ENCODE measurements at regions not wholly inside any gene's neighbourhood (a gene's known extent, or its start where the extent isn't known, plus 50 kb on each side); places are given as distances from the start of the nearest gene placed in this dataset.

DNA sequence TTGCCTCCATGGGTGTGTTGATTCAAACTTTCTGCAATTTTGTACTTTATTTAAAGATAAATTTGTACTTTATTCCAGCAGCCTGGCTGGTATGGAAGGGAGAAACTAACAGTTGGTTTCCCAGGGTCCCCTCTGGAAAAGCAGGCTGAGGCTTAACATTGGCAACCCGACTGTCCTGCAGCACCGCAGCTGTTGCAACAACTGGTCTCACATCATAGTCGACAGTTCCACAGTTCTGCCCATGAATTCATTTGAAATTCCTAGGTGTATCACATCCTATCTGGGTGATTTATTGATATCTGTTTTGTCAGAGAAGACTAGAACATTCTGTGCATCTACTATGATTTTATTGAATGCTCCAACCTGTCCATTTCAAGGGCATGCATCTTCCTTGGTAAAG is 98.8 kb upstream of the GATB start:
- TF ChIP-seq MYC (IDR thresholded peaks at IDR 0.05; ENCODE audit: low read depth, low read length), result no peak
- no peak for TF ChIP-seq POLR2A (IDR thresholded peaks at IDR 0.05; ENCODE audit: extremely low read depth, insufficient read length)
- TF ChIP-seq, protein P1, sequence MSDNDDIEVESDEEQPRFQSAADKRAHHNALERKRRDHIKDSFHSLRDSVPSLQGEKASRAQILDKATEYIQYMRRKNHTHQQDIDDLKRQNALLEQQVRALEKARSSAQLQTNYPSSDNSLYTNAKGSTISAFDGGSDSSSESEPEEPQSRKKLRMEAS (IDR thresholded peaks at IDR 0.05; ENCODE audit: low read depth, low read length), result no peak
- TF ChIP-seq, protein P2, sequence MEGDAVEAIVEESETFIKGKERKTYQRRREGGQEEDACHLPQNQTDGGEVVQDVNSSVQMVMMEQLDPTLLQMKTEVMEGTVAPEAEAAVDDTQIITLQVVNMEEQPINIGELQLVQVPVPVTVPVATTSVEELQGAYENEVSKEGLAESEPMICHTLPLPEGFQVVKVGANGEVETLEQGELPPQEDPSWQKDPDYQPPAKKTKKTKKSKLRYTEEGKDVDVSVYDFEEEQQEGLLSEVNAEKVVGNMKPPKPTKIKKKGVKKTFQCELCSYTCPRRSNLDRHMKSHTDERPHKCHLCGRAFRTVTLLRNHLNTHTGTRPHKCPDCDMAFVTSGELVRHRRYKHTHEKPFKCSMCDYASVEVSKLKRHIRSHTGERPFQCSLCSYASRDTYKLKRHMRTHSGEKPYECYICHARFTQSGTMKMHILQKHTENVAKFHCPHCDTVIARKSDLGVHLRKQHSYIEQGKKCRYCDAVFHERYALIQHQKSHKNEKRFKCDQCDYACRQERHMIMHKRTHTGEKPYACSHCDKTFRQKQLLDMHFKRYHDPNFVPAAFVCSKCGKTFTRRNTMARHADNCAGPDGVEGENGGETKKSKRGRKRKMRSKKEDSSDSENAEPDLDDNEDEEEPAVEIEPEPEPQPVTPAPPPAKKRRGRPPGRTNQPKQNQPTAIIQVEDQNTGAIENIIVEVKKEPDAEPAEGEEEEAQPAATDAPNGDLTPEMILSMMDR (IDR thresholded peaks at IDR 0.05; ENCODE audit: low read depth, low read length), result no peak
- no peak for DNase-seq (ENCODE audit: low read depth)
- H3K4me3 ChIP-seq (ENCODE audit: low read depth, low read length), result no peak overlapping the region

DNA sequence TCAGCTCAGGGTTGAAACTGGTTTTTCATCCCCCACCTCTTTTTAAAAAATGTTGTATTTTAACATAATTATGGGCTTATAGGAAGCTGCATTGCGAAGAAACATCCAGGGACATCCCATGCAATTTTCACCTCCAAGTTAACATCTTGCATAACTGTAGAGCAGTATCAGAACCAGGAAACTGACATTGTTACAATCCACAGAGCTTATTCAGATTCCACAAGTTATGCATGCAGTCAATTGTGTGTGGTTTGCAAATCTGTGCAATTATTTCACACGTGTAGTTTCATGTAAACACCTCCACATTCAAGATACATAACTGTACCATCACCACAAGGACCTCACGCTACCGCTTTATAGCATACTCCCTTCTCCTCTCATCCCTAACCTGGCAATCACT is 97.5 kb upstream of the GATB start:
- no peak overlapping the region for H3K4me3 ChIP-seq (ENCODE audit: low read depth, low read length)
- no peak for DNase-seq (ENCODE audit: low read depth)
- TF ChIP-seq POLR2A (IDR thresholded peaks at IDR 0.05; ENCODE audit: extremely low read depth, insufficient read length), result no peak
- TF ChIP-seq, protein P1 (IDR thresholded peaks at IDR 0.05; ENCODE audit: low read depth, low read length), result no peak
- TF ChIP-seq, protein P2 (IDR thresholded peaks at IDR 0.05; ENCODE audit: low read depth, low read length), result no peak
- no peak for TF ChIP-seq MYC (IDR thresholded peaks at IDR 0.05; ENCODE audit: low read depth, low read length)

DNA sequence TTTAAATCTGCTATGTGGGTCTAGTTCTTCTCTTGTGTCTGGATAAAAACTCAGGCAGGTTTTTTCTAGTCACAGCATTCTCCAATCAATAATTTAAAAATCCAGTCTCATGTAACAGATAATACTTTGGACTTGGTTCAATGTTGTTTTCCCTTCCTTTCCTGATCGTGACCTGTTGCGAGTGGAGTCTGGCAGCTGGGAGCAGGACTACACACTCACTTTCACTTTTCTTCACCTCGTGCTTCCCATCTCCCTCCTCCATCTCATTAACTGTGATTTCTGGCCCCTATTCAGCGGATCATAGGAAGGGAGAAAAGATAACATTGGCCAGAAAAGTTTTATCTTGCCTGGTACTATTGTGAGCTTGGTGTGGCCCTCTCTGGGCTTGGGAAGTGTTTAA is 96.6 kb upstream of the GATB start:
- no peak for DNase-seq (ENCODE audit: low read depth)
- H3K4me3 ChIP-seq (ENCODE audit: low read depth, low read length), result no peak overlapping the region
- TF ChIP-seq, protein P2 (IDR thresholded peaks at IDR 0.05; ENCODE audit: low read depth, low read length), result no peak
- TF ChIP-seq, protein P1 (IDR thresholded peaks at IDR 0.05; ENCODE audit: low read depth, low read length), result no peak
- TF ChIP-seq MYC (IDR thresholded peaks at IDR 0.05; ENCODE audit: low read depth, low read length) (no peak), POLR2A (IDR thresholded peaks at IDR 0.05; ENCODE audit: extremely low read depth, insufficient read length) (no peak)

DNA sequence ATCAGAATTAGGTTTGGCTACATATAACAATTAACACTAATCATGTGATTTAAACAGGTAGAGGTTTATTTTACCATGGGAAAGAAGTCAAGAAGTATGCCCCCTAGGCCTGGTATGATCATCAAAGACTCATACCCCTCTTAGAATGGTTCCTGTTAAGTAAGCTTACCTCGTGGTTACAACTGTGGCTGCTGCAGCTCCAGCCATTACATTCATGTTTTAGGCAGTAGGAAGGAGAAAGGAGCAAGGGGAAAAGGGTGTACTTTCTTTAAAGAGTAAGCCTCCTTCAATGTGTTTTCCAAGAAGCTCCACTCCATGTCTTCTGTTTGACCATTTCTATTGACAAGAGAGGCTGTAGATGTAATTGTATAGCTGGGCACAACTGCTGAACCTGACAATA is 94.9 kb upstream of the GATB start:
- no peak for TF ChIP-seq POLR2A (IDR thresholded peaks at IDR 0.05; ENCODE audit: extremely low read depth, insufficient read length)
- TF ChIP-seq, protein P1 (IDR thresholded peaks at IDR 0.05; ENCODE audit: low read depth, low read length), result no peak
- TF ChIP-seq, protein P2 (IDR thresholded peaks at IDR 0.05; ENCODE audit: low read depth, low read length), result no peak
- no peak for TF ChIP-seq MYC (IDR thresholded peaks at IDR 0.05; ENCODE audit: low read depth, low read length)
- H3K4me3 ChIP-seq (ENCODE audit: low read depth, low read length), result no peak overlapping the region
- DNase-seq (ENCODE audit: low read depth), result no peak

DNA sequence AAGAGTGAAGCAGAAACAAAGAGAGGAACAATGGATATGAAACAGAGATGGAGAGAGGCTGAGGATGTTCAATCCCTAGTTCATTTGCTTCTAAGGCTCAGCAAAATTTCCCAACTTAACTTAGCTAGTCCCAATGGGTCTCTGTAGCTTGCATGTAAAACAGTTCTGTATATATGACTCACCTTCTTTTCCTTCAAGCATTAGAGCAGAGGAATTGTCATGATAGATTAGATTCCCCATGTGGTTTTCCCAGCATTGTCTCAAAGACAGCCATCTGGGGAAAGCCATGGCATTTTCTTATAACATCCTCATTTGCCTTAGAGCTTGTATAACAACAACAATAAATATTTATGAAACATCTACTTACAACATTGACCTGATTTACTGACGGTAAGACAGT is 93.9 kb upstream of the GATB start:
- DNase-seq (ENCODE audit: low read depth), result no peak
- H3K4me3 ChIP-seq (ENCODE audit: low read depth, low read length), result no peak overlapping the region
- TF ChIP-seq, protein P2 (IDR thresholded peaks at IDR 0.05; ENCODE audit: low read depth, low read length), result no peak
- TF ChIP-seq, protein P1 (IDR thresholded peaks at IDR 0.05; ENCODE audit: low read depth, low read length), result no peak
- TF ChIP-seq MYC (IDR thresholded peaks at IDR 0.05; ENCODE audit: low read depth, low read length), result no peak
- no peak for TF ChIP-seq POLR2A (IDR thresholded peaks at IDR 0.05; ENCODE audit: extremely low read depth, insufficient read length)

DNA sequence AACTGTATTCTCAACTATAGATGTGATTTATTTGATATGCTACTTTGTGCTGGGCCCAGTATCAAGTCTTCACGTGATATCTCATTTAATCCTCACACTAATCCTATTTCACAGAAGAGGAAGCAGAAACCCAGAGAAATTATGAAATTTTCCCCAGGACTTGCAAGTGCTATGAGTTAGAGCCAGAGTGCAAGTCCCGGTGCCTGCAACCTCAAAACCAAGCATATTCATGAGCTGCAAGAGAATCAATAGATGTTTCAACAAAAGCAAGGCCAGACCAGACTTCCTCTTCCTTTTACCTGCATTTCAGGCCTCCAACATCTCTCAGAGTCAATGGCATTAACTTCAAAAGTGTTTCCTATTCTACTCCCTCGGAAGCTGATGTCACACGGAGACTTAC is 92.2 kb upstream of the GATB start:
- no peak overlapping the region for H3K4me3 ChIP-seq (ENCODE audit: low read depth, low read length)
- TF ChIP-seq, protein P1 (IDR thresholded peaks at IDR 0.05; ENCODE audit: low read depth, low read length), result no peak
- TF ChIP-seq, protein P2 (IDR thresholded peaks at IDR 0.05; ENCODE audit: low read depth, low read length), result no peak
- no peak for TF ChIP-seq POLR2A (IDR thresholded peaks at IDR 0.05; ENCODE audit: extremely low read depth, insufficient read length)
- TF ChIP-seq MYC (IDR thresholded peaks at IDR 0.05; ENCODE audit: low read depth, low read length), result no peak
- DNase-seq (ENCODE audit: low read depth), result peak; percentile 14

Data from NB4 (cell line).